ENCODE measurements at regions not wholly inside any gene's neighbourhood (a gene's known extent, or its start where the extent isn't known, plus 50 kb on each side); places are given as distances from the start of the nearest gene placed in this dataset.

GRCh38 chr15:61467823-61468222 lies 238.7 kb upstream of the RORA start:
- peaks cover 8% of the 10 kb centered on the region for H3K27me3 ChIP-seq (ENCODE audit: control insufficient read depth, insufficient read depth, low read length)
- H3K27ac Mint-ChIP-seq: no peak overlapping the region

GRCh38 chr15:61459785-61460707 lies 230.9 kb upstream of the RORA start:
- H3K27ac Mint-ChIP-seq: no peak overlapping the region
- H3K36me3 Mint-ChIP-seq: no peaks in the 10 kb centered on the region
- ATAC-seq (ENCODE audit: low read depth in 2 of 2) (no peak), DNase-seq (no peak)
- Histone ChIP-seq H3K9me3 (ENCODE audit: control insufficient read depth in 2 of 2, low read length in 2 of 2) (no peaks in the 10 kb centered on the region), H3K4me1 (ENCODE audit: control insufficient read depth, insufficient read depth, low read length, poor library complexity, severe bottlenecking) (no peaks in the 10 kb centered on the region), H3K36me3 (ENCODE audit: control insufficient read depth, insufficient read depth, low read length) (no peaks in the 10 kb centered on the region), H3K27me3 (ENCODE audit: control insufficient read depth, insufficient read depth, low read length) (peaks cover 21% of the 10 kb centered on the region), H3K4me3 (ENCODE audit: low read depth, low read length) (no peak overlapping the region), H3K27ac (ENCODE audit: insufficient read depth, low read length, poor library complexity, severe bottlenecking) (no peak overlapping the region)
- H3K4me3 Mint-ChIP-seq: no peak overlapping the region
- H3K9me3 Mint-ChIP-seq: no peaks in the 10 kb centered on the region
- no peaks in the 10 kb centered on the region for H3K4me1 Mint-ChIP-seq
- H3K27me3 Mint-ChIP-seq: peaks cover 4% of the 10 kb centered on the region

More at GRCh38 chr15:61467823-61468222, 238.7 kb upstream of the RORA start:
- no peaks in the 10 kb centered on the region for H3K4me1 ChIP-seq (ENCODE audit: control insufficient read depth, insufficient read depth, low read length, poor library complexity, severe bottlenecking)
- no peak for DNase-seq
- no peak for ATAC-seq (ENCODE audit: low read depth in 2 of 2)
- Mint-ChIP-seq H3K9me3 (peaks cover 0 to 4% (median 0%) of the 10 kb centered on the region in 7 donors), H3K4me3 (no peak overlapping the region), H3K36me3 (no peaks in the 10 kb centered on the region), H3K27me3 (peaks cover 11% of the 10 kb centered on the region), H3K4me1 (no peaks in the 10 kb centered on the region)
- no peak overlapping the region for H3K27ac ChIP-seq (ENCODE audit: insufficient read depth, low read length, poor library complexity, severe bottlenecking)
- no peaks in the 10 kb centered on the region for H3K9me3 ChIP-seq (ENCODE audit: control insufficient read depth in 2 of 2, low read length in 2 of 2)
- no peak overlapping the region for H3K4me3 ChIP-seq (ENCODE audit: low read depth, low read length)
- H3K36me3 ChIP-seq (ENCODE audit: control insufficient read depth, insufficient read depth, low read length): no peaks in the 10 kb centered on the region

GRCh38 chr15:61457050-61457733 lies 228.1 kb upstream of the RORA start:
- H3K9me3 ChIP-seq (ENCODE audit: control insufficient read depth in 2 of 2, low read length in 2 of 2): no peaks in the 10 kb centered on the region
- H3K27me3 Mint-ChIP-seq: peaks cover 4% of the 10 kb centered on the region
- H3K36me3 ChIP-seq (ENCODE audit: control insufficient read depth, insufficient read depth, low read length): no peaks in the 10 kb centered on the region
- no peak overlapping the region for H3K4me3 ChIP-seq (ENCODE audit: low read depth, low read length)
- ATAC-seq (ENCODE audit: low read depth in 2 of 2) (no peak), DNase-seq (no peak)
- H3K27ac ChIP-seq (ENCODE audit: insufficient read depth, low read length, poor library complexity, severe bottlenecking): no peak overlapping the region
- H3K4me1 Mint-ChIP-seq: no peaks in the 10 kb centered on the region
- H3K4me1 ChIP-seq (ENCODE audit: control insufficient read depth, insufficient read depth, low read length, poor library complexity, severe bottlenecking): no peaks in the 10 kb centered on the region
- no peaks in the 10 kb centered on the region for H3K36me3 Mint-ChIP-seq
- no peak overlapping the region for H3K27ac Mint-ChIP-seq
- no peak overlapping the region for H3K4me3 Mint-ChIP-seq
- peaks cover 0 to 1% (median 0%) of the 10 kb centered on the region in 7 donors for H3K9me3 Mint-ChIP-seq
- H3K27me3 ChIP-seq (ENCODE audit: control insufficient read depth, insufficient read depth, low read length): peaks cover 13% of the 10 kb centered on the region

- Histone ChIP-seq H3K27me3 (ENCODE audit: control insufficient read depth, insufficient read depth, low read length) (no peaks in the 10 kb centered on the region), H3K4me3 (ENCODE audit: low read depth, low read length) (no peak overlapping the region), H3K27ac (ENCODE audit: insufficient read depth, low read length, poor library complexity, severe bottlenecking) (no peak overlapping the region), H3K4me1 (ENCODE audit: control insufficient read depth, insufficient read depth, low read length, poor library complexity, severe bottlenecking) (no peaks in the 10 kb centered on the region), H3K9me3 (ENCODE audit: control insufficient read depth in 2 of 2, low read length in 2 of 2) (no peaks in the 10 kb centered on the region), H3K36me3 (ENCODE audit: control insufficient read depth, insufficient read depth, low read length) (no peaks in the 10 kb centered on the region)
- DNase-seq (no peak), ATAC-seq (ENCODE audit: low read depth in 2 of 2) (no peak)
- H3K4me3 Mint-ChIP-seq: no peak overlapping the region
- H3K36me3 Mint-ChIP-seq: no peaks in the 10 kb centered on the region
- H3K27me3 Mint-ChIP-seq: peaks cover 8% of the 10 kb centered on the region
- H3K4me1 Mint-ChIP-seq: no peaks in the 10 kb centered on the region
- H3K27ac Mint-ChIP-seq: no peak overlapping the region
- peaks cover 0 to 4% (median 0%) of the 10 kb centered on the region in 7 donors for H3K9me3 Mint-ChIP-seq
Measured at GRCh38 chr15:61449186-61449702, 220.1 kb upstream of the RORA start.

GRCh38 chr15:61447981-61448380 lies 218.9 kb upstream of the RORA start:
- no peak for DNase-seq
- Histone ChIP-seq H3K27me3 (ENCODE audit: control insufficient read depth, insufficient read depth, low read length) (no peaks in the 10 kb centered on the region), H3K9me3 (ENCODE audit: control insufficient read depth in 2 of 2, low read length in 2 of 2) (no peaks in the 10 kb centered on the region), H3K4me1 (ENCODE audit: control insufficient read depth, insufficient read depth, low read length, poor library complexity, severe bottlenecking) (no peaks in the 10 kb centered on the region), H3K27ac (ENCODE audit: insufficient read depth, low read length, poor library complexity, severe bottlenecking) (no peak overlapping the region), H3K4me3 (ENCODE audit: low read depth, low read length) (no peak overlapping the region), H3K36me3 (ENCODE audit: control insufficient read depth, insufficient read depth, low read length) (no peaks in the 10 kb centered on the region)
- no peaks in the 10 kb centered on the region for H3K4me1 Mint-ChIP-seq
- peaks cover 12% of the 10 kb centered on the region for H3K27me3 Mint-ChIP-seq
- peaks cover 0 to 3% (median 0%) of the 10 kb centered on the region in 7 donors for H3K9me3 Mint-ChIP-seq
- H3K36me3 Mint-ChIP-seq: no peaks in the 10 kb centered on the region
- no peak overlapping the region for H3K4me3 Mint-ChIP-seq
- no peak overlapping the region for H3K27ac Mint-ChIP-seq
- ATAC-seq (ENCODE audit: low read depth in 2 of 2): no peak

GRCh38 chr15:61444585-61444984 lies 215.5 kb upstream of the RORA start:
- H3K27ac ChIP-seq (ENCODE audit: insufficient read depth, low read length, poor library complexity, severe bottlenecking): no peak overlapping the region
- Mint-ChIP-seq H3K9me3 (peaks cover 0 to 6% (median 0%) of the 10 kb centered on the region in 7 donors), H3K27me3 (peaks cover 18% of the 10 kb centered on the region), H3K4me1 (no peaks in the 10 kb centered on the region), H3K27ac (no peak overlapping the region), H3K36me3 (no peaks in the 10 kb centered on the region), H3K4me3 (no peak overlapping the region)
- no peaks in the 10 kb centered on the region for H3K36me3 ChIP-seq (ENCODE audit: control insufficient read depth, insufficient read depth, low read length)
- no peak for ATAC-seq (ENCODE audit: low read depth in 2 of 2)
- no peaks in the 10 kb centered on the region for H3K9me3 ChIP-seq (ENCODE audit: control insufficient read depth in 2 of 2, low read length in 2 of 2)
- peaks cover 1% of the 10 kb centered on the region for H3K27me3 ChIP-seq (ENCODE audit: control insufficient read depth, insufficient read depth, low read length)
- no peak for DNase-seq
- H3K4me1 ChIP-seq (ENCODE audit: control insufficient read depth, insufficient read depth, low read length, poor library complexity, severe bottlenecking): no peaks in the 10 kb centered on the region
- no peak overlapping the region for H3K4me3 ChIP-seq (ENCODE audit: low read depth, low read length)

GRCh38 chr15:61442821-61443220 lies 213.7 kb upstream of the RORA start:
- no peak overlapping the region for H3K4me3 Mint-ChIP-seq
- Histone ChIP-seq H3K27ac (ENCODE audit: insufficient read depth, low read length, poor library complexity, severe bottlenecking) (no peak overlapping the region), H3K4me3 (ENCODE audit: low read depth, low read length) (no peak overlapping the region), H3K36me3 (ENCODE audit: control insufficient read depth, insufficient read depth, low read length) (no peaks in the 10 kb centered on the region), H3K27me3 (ENCODE audit: control insufficient read depth, insufficient read depth, low read length) (peaks cover 1% of the 10 kb centered on the region), H3K4me1 (ENCODE audit: control insufficient read depth, insufficient read depth, low read length, poor library complexity, severe bottlenecking) (no peaks in the 10 kb centered on the region), H3K9me3 (ENCODE audit: control insufficient read depth in 2 of 2, low read length in 2 of 2) (no peaks in the 10 kb centered on the region)
- H3K4me1 Mint-ChIP-seq: no peaks in the 10 kb centered on the region
- peaks cover 16% of the 10 kb centered on the region for H3K27me3 Mint-ChIP-seq
- no peak overlapping the region for H3K27ac Mint-ChIP-seq
- H3K36me3 Mint-ChIP-seq: no peaks in the 10 kb centered on the region
- no peak for DNase-seq
- no peak for ATAC-seq (ENCODE audit: low read depth in 2 of 2)
- H3K9me3 Mint-ChIP-seq: peaks cover 0 to 6% (median 0%) of the 10 kb centered on the region in 7 donors

Data from CD4-positive, CD25-positive, alpha-beta regulatory T cell (primary cell).